Renal cortical epithelial cell (primary cell): ENCODE measurements at regions not wholly inside any gene's neighbourhood (a gene's known extent, or its start where the extent isn't known, plus 50 kb on each side); places are given as distances from the start of the nearest gene placed in this dataset.

ENCODE experiments used
- DNase-seq: peaks from one replicate; pipeline ENCODE4 v3.0.0-alpha.2; 2011; ENCODE audit warnings: low read depth

GRCh38 chr2:228654707-228655106 is 473.2 kb upstream of the SPHKAP start:
- no peak for DNase-seq

DNA sequence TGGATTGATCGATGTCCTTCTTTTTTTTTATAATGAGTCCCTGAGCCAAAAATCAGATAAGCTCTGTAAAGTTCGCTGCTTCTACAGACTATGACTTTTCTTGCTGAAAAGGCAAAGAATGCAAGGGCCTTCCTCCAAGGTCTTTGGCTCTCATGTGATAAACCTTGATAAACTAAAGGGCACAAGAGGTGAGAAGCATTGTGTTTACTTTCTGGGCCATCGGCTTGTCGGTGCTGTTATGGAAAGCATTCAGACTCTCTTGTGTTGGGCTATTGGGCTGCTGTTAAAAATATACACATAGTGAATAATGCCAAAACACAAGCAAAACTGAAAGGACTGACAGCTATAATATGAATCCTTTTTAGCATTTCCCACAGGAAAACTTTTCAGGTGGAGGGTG is 472.4 kb upstream of the SPHKAP start:
- no peak for DNase-seq

- no peak for DNase-seq
Measured at GRCh38 chr2:228652366-228652765, 470.9 kb upstream of the SPHKAP start.

- no peak for DNase-seq
Measured at GRCh38 chr2:228649876-228650275, 468.4 kb upstream of the SPHKAP start.

- no peak for DNase-seq
Measured at GRCh38 chr2:228649447-228649846, 468.0 kb upstream of the SPHKAP start.

GRCh38 chr2:228648541-228648940 is 467.1 kb upstream of the SPHKAP start:
- no peak for DNase-seq

DNA sequence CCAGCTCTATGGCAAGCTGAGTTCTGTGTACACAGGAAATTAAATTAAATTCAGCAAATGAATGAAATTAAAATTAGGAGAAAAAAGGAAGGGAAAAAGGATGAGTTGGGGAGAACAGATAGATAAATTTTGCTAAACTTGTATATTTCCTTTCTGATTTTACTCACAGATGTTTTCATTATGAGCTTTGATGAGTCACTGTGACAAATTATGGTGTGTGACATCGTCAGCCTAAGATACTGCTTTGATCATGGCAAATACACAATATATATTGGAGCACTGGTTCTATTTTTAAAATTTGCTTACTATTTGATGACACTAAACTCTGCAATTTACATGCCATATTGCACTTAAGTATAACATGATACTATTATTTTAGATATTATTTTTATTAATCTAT is 464.6 kb upstream of the SPHKAP start:
- no peak for DNase-seq

DNA sequence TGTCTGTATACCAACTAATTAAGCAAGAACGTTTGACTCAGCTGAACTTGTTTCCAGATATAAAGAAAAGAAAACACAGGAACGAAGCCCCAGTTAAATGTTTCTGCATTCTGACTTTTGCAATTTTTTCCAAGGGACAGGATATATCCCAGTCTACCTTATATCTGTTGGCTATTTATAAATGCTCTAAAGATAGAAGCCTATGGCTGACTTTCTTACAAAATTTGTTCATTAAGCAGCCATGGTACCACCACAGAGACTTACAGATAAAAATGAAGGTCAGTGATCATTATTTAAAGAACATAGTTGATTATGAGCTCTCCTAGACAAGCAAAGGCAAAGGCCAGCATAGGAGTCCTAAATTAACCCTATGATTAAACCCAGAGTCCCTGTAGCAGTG is 462.7 kb upstream of the SPHKAP start:
- DNase-seq: no peak

DNA sequence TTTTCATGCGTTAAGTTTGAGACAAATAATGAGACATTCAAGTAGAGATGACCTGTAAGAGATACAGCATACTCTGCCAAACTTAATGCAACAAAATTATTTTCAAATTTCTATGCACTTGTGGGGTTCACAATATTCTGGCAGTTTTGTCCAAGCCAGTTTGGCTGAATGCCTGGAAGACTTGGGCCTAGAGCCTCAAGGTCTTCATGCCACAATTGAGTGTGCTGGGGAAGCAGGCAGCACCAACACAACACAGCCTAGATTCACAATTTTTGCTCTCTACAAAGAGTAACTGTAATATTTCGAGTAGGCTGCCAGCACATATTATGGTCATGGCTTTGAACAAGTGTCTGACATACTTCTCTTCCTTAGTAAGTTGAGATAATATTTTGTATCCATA is 461.4 kb upstream of the SPHKAP start:
- DNase-seq: no peak

DNA sequence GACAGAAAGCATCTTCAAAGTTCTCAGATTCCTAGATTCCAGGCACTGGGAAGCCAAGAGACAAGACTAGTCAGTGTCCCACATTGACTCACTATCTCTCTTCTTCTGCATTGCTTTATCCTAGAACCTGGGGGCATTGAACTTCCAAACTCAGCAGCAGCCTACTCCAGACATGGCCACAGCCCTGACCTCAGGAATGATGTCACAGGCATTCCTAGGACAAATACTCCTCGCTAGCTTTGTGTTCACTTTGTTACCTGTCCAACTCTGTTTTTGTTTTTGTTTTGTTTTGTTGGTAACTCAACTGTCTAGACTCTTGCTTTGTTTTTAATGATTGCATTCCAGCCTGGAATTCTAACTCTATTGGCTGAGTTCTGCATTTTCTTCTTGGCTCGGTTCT is 449.3 kb upstream of the SPHKAP start:
- no peak for DNase-seq

- no peak for DNase-seq
Measured at GRCh38 chr2:228629251-228629650, 447.8 kb upstream of the SPHKAP start.

DNA sequence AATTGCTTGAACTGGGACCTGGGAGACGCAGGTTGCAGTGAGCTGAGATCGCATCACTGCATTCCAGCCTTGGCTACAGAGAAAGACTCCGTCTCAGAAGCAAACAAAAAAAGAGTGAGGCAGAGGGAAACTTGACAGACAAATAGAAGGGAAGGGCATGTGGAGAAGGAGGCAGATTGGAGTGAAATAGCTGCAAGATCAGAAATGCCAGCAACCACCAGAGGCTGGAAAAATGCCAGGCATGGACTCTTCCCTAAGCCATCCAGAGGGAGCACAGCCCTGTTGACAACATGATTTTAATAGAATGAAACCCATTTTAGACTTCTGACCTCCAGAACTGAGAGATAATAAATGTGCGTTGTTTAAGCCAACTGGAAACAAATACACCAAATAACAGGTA is 447.2 kb upstream of the SPHKAP start:
- DNase-seq: no peak

DNA sequence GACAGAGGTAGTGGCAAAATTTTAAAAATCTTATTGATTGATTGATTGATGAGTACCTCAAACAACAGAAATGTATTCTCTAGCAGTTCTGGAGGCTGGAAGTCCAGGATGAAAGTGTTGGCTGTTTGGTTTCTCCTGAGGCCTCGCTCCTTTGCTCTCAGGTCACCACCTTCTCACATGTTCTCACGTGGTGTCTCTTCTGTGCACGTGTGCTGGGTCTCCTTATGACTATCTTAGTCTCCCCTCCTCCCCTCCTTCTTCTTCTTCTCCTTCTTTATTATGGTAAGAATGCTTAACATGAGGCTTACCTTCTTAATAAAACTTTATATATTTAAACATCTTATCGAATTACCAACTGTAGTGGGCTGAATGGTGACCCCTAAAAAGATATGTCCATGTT is 446.0 kb upstream of the SPHKAP start:
- no peak for DNase-seq

GRCh38 chr2:228625481-228625880 is 444.0 kb upstream of the SPHKAP start:
- DNase-seq: no peak

- DNase-seq: no peak
Measured at GRCh38 chr2:228624733-228625132, 443.2 kb upstream of the SPHKAP start.

- DNase-seq: peak; percentile 28
Measured at GRCh38 chr2:228615496-228615895, 434.0 kb upstream of the SPHKAP start.

- no peak for DNase-seq
Measured at GRCh38 chr2:228614741-228615140, 433.3 kb upstream of the SPHKAP start.

- DNase-seq: no peak
Measured at GRCh38 chr2:228613133-228613850, 431.8 kb upstream of the SPHKAP start.

GRCh38 chr2:228611171-228611570 is 429.7 kb upstream of the SPHKAP start:
- DNase-seq: no peak

DNA sequence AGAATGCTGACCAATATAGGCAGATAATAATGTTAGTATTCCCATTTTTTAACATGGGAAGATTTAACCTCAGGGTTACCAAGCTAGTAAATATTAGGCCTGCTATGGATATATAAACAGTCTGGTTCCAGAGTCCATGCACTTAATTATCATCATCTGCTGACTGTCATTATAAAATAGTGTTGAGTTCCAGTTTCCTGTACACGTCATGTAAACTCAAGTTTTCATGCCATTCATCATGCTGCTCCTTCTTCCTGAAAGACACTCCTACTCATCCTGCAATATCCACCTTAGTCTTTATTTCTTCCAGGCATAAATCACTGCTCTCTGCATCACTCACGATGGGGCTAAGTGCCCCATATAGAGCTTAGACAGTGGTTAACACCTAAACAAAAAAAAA is 420.8 kb upstream of the SPHKAP start:
- no peak for DNase-seq

DNA sequence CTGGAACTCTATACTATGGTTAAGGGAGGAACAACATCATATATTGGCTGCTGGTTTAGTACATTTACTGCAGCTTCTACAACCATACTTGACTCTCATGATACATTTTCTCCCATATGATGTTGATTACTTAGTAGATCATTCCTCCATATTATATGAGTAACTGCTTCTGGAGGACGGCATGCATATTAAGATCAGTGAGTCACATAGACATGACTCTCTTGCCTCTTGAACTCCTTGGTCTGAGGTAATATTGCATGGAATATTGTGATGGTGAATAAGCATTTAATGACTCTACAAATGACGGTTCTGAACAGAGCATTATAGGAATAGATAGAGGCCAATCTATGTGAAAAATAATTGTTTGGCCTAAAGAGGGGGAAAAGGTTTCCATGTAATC is 418.8 kb upstream of the SPHKAP start:
- peak; percentile 32 for DNase-seq

DNA sequence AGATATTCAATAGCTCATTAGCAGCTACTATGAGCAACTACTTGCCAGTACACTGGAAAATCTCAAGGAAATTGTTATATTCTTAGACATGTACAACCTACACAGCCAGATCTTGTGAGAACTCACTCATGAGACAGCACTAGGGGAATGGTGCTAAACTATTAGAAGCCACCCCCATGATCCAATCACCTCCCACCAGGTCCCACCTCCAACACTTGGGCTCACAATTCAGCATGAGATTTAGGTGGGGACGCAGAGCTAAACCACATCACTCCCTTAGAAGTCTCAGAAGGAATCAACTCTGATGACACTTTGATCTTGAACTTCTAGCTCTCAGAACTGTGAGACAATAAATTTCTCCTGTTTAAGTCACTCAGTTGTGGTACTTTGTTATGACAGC is 418.3 kb upstream of the SPHKAP start:
- DNase-seq: no peak

DNA sequence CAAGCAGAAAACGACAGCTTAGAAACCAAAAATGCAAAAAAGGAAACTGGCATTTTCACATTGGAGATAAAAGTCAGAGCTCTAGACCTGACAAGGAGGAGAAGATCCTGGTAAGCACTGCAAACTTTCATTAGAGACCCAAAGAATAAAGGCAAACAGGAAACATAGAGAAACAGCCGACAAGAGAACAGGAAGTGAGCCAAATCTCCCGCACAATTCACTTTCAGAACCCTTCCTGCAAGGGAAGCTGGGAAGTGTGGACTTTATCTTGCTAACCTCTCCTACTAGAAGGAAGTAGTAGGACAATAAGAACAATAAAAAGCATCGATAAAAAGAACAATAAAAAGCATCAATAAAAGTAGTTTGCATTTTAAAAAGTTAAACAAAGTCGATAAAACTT is 417.8 kb upstream of the SPHKAP start:
- no peak for DNase-seq

GRCh38 chr2:228597032-228597431 is 415.5 kb upstream of the SPHKAP start:
- no peak for DNase-seq
